Central memory CD8-positive, alpha-beta T cell (primary cell): ENCODE measurements at regions not wholly inside any gene's neighbourhood (a gene's known extent, or its start where the extent isn't known, plus 50 kb on each side); places are given as distances from the start of the nearest gene placed in this dataset.
"Not testable (repeated sequence)": the region's sequence is repeated elsewhere in the genome, so short reads cannot be mapped to it uniquely, and the experiment has no call there.

Experiments used
- ATAC-seq: fragments of 150-1000 bp; cut with Tn5 transposase; replicated peaks from 2 replicates; pipeline ENCODE4 v1.10.0; 2022; ENCODE audit warnings: mild to moderate bottlenecking, moderate FRiP score, moderate number of reproducible peaks; ENCODE audit not compliant: poor library complexity, severe bottlenecking; ENCODE audit errors: extremely low read depth
- DNase-seq, 2 donors: peaks; one replicate each; pipeline ENCODE4 v3.0.0; 2021; ENCODE audit warnings: low spot score in 2 of 2
- H3K27ac Mint-ChIP-seq: one replicate; pipeline ENCODE4 v1.8.0; 2022; ENCODE audit warnings: low read depth, mild to moderate bottlenecking, moderate library complexity, mixed read lengths
- H3K27me3 Mint-ChIP-seq: one replicate; pipeline ENCODE4 v1.8.0; 2022; ENCODE audit warnings: mixed read lengths
- H3K36me3 Mint-ChIP-seq: one replicate; pipeline ENCODE4 v1.8.0; 2022; ENCODE audit warnings: mild to moderate bottlenecking, moderate library complexity, mixed read lengths; ENCODE audit not compliant: insufficient read depth
- H3K4me1 Mint-ChIP-seq: one replicate; pipeline ENCODE4 v1.8.0; 2022; ENCODE audit warnings: mixed read lengths
- H3K4me3 Mint-ChIP-seq: one replicate; pipeline ENCODE4 v1.8.0; 2022; ENCODE audit warnings: mild to moderate bottlenecking, moderate library complexity, mixed read lengths
- H3K9me3 Mint-ChIP-seq: one replicate; pipeline ENCODE4 v1.8.0; 2022; ENCODE audit warnings: mixed read lengths

DNA sequence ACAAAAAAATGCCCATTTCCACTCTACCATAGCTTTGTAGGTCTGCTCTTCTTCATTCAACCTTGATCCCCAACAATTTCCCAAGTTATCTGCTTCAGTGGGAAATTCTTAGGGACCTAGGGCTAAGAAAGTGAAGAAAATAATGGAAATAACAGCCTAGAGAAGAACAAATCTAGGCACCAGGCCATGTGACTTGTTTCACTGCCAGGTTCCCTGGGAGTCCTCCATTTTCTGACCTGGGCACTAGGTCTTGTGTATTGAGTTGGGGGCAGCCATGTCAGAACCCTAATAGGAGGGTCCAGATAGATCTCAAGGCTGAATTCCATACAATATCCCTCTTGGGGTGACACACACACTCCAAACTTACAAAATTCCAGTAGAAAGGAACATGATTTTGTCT, 194.6 kb upstream of the STK26 start:
- Mint-ChIP-seq H3K36me3 (no peaks in the 10 kb centered on the region), H3K27me3 (no peaks in the 10 kb centered on the region), H3K4me3 (peak overlapping the region; percentile 23), H3K27ac (no peak overlapping the region), H3K9me3 (no peaks in the 10 kb centered on the region), H3K4me1 (no peaks in the 10 kb centered on the region)
- no peak for ATAC-seq
- no peak for DNase-seq

DNA sequence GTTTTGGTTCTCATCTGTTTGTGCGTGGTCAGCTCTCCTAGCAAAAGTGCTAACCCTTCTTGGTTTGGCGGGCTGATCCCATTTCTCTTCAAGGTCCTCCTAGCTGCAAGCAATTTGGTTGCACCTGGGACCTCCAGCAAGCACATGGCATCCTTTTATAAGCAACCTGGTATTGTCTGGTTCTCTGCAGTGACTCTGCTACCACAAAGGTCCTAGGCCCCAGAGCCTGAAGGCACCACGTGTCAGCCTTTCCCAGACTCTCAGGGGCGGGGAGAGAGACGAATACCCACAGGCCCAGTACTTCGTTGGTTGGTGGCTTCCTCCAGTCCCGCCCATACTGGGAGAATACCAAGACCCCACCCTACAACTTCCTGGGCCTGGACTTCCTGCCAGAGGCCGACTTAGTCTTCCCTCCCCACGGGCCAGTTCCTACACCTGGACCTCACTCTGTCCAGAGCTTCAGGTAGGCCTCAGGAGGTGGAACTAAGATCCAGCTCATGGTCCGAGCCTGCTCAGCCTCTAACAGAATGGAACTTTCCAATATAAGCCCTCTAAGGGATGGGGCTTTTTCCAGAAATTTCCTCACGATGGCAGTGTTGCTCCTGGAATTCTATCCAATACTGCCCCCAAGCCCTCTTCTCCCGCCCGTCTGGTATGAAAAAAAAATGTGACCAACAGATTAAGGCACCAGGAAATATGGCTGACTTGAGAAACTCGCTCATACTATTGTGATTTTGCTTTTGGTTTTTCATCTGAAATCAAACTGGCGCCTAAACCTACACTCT, 192.5 kb upstream of the STK26 start:
- H3K4me3 Mint-ChIP-seq, result no peak overlapping the region
- H3K36me3 Mint-ChIP-seq, result no peaks in the 10 kb centered on the region
- H3K4me1 Mint-ChIP-seq, result no peaks in the 10 kb centered on the region
- no peak for DNase-seq
- no peaks in the 10 kb centered on the region for H3K27me3 Mint-ChIP-seq
- no peak overlapping the region for H3K27ac Mint-ChIP-seq
- H3K9me3 Mint-ChIP-seq, result no peaks in the 10 kb centered on the region
- ATAC-seq, result no peak

DNA sequence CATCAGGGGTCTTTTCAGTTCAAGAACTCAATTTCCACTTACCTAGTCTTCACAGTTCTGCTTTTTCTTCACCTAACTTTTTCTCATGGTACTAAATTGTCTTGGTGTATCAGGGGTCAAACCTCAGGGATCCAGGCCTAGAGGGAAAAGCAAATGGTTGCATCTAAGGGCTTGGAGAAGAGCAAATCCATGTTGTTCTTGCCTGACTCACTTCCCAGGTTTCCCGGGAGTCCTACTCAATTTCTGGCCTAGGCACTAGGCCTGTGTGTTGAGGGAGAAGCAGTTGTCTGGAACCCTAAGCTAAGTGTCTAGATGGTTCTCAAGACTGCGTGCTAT, 191.9 kb upstream of the STK26 start:
- Mint-ChIP-seq H3K4me1 (no peaks in the 10 kb centered on the region), H3K4me3 (no peak overlapping the region)
- DNase-seq, result no peak

DNA sequence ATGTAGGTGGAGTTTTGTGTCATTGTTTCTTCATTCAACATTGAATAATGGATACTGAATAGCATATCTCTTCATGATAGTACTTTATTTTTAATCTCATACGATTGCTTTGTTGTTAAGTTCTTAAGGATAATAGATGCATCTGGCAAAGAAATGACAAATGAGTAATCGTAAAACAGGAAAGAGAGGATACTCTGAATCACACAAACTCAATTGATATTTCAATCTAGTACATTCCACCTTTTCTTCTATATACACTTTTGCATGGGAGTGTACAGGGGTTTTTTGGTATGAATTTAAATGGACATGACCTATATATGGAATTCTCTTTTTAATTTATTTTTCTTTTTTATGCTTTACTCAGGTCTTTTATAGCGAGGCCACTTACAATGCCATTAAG, 186.9 kb upstream of the STK26 start:
- Mint-ChIP-seq H3K4me3 (no peak overlapping the region), H3K27ac (no peak overlapping the region), H3K27me3 (no peaks in the 10 kb centered on the region), H3K36me3 (no peaks in the 10 kb centered on the region), H3K9me3 (no peaks in the 10 kb centered on the region), H3K4me1 (no peaks in the 10 kb centered on the region)
- ATAC-seq, result no peak
- no peak for DNase-seq

More for the DNA sequence above, 191.9 kb upstream of the STK26 start:
- Mint-ChIP-seq H3K9me3 (no peaks in the 10 kb centered on the region), H3K27ac (no peak overlapping the region), H3K36me3 (no peaks in the 10 kb centered on the region), H3K27me3 (no peaks in the 10 kb centered on the region)
- no peak for ATAC-seq

DNA sequence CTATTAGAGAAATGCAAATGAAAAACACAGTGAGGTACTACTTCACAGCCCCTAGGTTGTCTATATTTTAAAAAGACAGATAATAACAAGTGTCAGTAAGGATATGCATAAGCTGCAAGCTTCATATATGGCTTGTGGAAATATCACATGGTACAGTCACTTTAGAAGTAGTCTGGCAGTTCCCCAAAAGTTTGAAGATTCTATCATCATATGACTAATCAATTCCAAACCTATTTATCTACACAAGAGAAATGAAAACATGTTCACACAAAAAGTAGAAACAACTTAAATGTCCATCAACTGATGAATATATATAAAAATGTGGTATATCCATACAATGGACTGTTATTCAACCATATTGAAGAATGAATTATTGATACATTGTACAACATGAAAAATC, 185.8 kb upstream of the STK26 start:
- Mint-ChIP-seq H3K9me3 (no peaks in the 10 kb centered on the region), H3K36me3 (no peaks in the 10 kb centered on the region), H3K27ac (no peak overlapping the region), H3K27me3 (no peaks in the 10 kb centered on the region), H3K4me1 (no peaks in the 10 kb centered on the region), H3K4me3 (no peak overlapping the region)
- no peak for ATAC-seq
- DNase-seq, result no peak

DNA sequence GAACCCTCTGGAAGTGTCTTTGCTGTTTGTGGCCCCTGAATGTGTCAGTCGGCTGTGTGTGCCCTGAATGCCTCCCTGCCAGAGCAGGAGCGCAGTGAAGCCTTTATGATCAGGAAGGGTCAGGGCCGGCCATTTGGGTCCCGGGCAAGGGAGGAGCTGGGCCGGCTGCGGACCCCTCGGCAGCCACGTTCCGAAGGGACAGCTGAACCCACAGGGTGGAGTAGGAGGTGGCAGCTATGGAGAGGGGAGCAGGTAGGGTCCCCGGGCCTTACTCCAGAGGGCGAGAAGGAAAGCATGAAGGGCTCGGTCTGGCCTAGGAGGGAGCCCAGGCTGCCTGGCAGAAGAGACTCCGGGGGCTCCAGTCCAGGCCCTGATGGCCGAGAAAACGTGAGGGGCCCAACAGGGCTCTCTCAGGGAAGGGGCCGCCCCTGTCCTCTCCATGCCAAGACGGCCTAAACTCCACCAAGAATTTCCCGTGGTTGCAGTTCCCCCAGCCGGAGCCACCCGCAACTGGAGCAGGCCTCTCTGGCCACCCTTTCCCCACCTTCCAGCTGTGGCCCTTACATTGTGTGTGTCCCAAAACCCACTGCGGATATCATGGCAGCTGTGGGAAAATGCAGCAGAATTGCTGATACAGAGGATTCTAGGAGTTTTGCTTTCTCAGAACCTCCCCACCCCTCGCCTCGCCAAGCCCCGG, 182.2 kb upstream of the STK26 start:
- no peak for ATAC-seq
- H3K27ac Mint-ChIP-seq, result no peak overlapping the region
- no peak overlapping the region for H3K4me3 Mint-ChIP-seq
- H3K27me3 Mint-ChIP-seq, result no peaks in the 10 kb centered on the region
- H3K9me3 Mint-ChIP-seq, result no peaks in the 10 kb centered on the region
- H3K4me1 Mint-ChIP-seq, result no peaks in the 10 kb centered on the region
- peaks cover 2% of the 10 kb centered on the region for H3K36me3 Mint-ChIP-seq
- no peak for DNase-seq

DNA sequence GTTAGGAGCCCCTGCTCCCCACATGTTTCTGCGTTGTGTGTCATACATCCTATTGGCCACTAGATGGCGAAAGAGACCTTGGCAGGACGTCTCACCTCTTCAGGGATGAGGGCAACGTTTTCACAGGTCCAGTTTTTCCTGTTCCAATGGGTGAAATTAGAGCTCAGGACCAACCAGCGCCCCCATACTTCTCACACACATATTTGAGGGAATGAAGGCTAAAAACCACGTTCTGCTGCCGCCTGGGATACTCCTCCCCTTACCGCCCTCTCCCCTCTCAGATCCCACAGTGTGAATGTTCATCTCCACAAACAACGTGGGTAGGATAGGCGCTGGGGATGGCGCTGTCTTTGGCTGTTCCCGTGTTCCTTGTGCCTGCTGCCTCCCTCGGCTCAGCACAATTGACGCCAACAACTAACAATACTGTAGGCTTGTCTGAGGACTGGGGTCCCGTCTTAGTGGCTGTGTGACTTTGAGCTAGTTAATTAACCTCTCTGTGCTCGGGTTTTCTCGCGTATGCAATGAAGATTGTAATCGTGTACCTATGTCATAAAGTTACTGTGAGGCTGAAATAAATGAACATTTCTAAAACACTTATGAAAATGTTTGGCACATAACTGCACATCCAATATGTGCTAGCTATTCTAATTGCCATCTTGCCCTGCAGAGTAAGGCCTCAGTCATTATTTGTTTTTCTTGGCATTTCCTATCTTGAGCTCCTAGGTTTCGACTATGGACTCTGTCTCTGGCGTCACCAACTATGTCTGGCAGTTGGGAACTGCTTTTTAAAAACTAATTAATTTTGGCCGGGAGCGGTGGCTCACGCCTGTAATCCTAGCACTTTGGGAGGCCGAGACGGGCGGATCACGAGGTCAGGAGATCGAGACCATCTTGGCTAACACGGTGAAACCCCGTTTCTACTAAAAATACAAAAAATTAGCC, 181.3 kb upstream of the STK26 start:
- Mint-ChIP-seq H3K36me3 (peaks cover 2% of the 10 kb centered on the region), H3K4me3 (no peak overlapping the region), H3K27ac (no peak overlapping the region), H3K9me3 (no peaks in the 10 kb centered on the region), H3K4me1 (no peaks in the 10 kb centered on the region), H3K27me3 (no peaks in the 10 kb centered on the region)
- ATAC-seq, result no peak
- DNase-seq, result peak in 1 of 2 donors; percentile 22

DNA sequence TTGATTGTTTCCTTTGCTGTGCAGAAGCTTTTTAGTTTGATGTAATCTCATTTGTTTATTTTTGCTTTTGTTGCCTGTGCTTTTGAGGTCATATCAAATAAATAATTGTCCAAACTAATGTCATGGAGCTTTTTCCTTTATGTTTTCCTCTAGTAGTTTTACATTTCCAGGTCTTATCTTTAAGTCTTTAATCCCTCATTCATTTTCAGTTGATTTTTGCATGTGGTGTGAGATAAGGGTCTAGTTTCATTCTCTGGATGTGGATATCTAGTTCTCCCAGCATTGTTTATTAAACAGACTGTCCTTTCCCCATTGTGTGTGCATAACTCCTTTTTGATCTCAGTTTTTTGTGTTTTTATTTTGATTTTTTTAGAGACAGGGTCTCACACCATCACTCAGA, 179.1 kb upstream of the STK26 start:
- ATAC-seq, result no peak
- Mint-ChIP-seq H3K9me3 (no peaks in the 10 kb centered on the region), H3K4me3 (no peak overlapping the region), H3K4me1 (no peaks in the 10 kb centered on the region), H3K36me3 (peaks cover 2% of the 10 kb centered on the region), H3K27me3 (no peaks in the 10 kb centered on the region), H3K27ac (no peak overlapping the region)
- no peak for DNase-seq

DNA sequence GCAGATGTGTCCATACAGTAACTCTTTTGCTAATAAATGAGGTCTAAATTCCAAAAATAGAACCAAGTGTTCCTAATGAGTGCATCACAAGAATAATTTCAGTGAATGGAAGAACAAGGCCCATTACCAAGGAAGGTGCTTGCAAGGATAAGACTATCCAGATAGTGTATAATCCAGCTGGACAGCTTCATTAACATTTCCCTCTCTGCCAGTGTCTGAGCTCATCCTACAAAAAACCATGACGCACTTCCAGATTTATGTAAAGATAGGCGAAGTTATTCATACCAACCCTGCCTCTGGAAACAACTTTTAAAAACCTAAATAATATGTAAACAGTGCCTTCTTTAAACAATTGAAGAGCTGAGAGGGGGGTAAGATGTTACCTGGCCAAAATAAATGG, 177.9 kb upstream of the STK26 start:
- DNase-seq (no peak), ATAC-seq (no peak)
- peaks cover 2% of the 10 kb centered on the region for H3K36me3 Mint-ChIP-seq
- no peaks in the 10 kb centered on the region for H3K9me3 Mint-ChIP-seq
- no peaks in the 10 kb centered on the region for H3K27me3 Mint-ChIP-seq
- no peak overlapping the region for H3K4me3 Mint-ChIP-seq
- no peak overlapping the region for H3K27ac Mint-ChIP-seq
- H3K4me1 Mint-ChIP-seq, result no peaks in the 10 kb centered on the region

DNA sequence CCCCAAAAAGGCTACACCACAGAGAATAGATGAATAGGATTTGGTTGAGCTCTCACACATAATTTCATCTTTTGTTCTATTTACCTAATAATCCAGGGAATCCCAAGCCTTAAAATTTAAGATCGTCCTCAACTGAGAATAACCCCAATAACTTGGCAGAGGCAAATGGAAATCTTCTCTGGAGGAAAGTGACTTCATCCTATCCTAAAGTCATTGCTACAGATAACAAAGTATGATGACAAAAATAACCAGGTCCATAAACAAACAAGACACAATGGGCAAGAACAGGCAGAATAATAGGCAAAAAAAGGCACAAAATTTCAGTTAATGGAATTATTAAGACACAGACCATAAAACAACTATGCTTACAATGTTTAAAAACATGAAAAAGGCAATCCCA, 177.3 kb upstream of the STK26 start:
- Mint-ChIP-seq H3K36me3 (peaks cover 2% of the 10 kb centered on the region), H3K4me1 (no peaks in the 10 kb centered on the region), H3K27ac (no peak overlapping the region), H3K4me3 (no peak overlapping the region), H3K27me3 (no peaks in the 10 kb centered on the region), H3K9me3 (no peaks in the 10 kb centered on the region)
- DNase-seq (no peak), ATAC-seq (no peak)

DNA sequence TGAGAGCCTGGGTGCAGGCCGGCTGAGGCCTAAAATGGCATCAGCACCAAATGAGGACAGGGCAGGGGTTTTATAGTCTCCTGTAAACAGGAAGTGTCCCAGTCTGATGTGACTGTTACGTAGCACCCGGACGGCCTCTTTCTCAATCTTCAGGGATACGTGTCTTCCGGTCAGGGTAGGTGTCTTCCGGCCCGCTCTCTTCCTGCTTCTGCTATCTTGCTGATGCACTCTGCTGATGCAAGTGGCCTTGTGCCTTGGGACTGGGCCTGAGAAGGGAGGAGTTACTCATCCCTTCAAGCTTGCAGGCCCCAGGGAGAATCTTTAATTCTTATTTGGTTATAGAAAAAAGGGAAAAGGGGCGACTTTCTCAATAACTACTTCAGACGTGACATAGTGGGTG, 172.1 kb upstream of the STK26 start:
- H3K36me3 Mint-ChIP-seq, result not testable (repeated sequence)

DNA sequence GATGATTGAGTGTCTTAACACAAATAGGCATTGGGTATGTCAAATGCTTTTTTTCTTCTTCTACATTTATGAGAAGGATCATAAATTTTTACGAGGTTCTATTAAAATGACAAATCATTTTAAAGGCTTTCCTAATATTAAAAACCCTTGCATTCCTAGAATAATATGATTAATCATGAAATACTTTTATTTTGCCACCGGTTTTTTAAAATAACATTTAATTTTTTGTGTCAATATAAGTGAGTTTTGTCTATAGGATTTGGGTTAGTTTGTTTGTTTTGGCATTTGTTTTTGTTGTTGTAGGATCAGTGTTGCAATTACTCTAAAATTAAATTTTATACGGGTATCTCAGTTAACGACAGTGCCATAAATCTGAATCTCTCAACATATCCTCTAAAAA, 169.7 kb upstream of the STK26 start:
- ATAC-seq (no peak), DNase-seq (no peak)
- H3K36me3 Mint-ChIP-seq, result peaks cover 1% of the 10 kb centered on the region
- H3K27me3 Mint-ChIP-seq, result no peaks in the 10 kb centered on the region
- H3K27ac Mint-ChIP-seq, result no peak overlapping the region
- H3K4me3 Mint-ChIP-seq, result no peak overlapping the region
- no peaks in the 10 kb centered on the region for H3K9me3 Mint-ChIP-seq
- H3K4me1 Mint-ChIP-seq, result no peaks in the 10 kb centered on the region

More for the DNA sequence above, 172.1 kb upstream of the STK26 start:
- not testable (repeated sequence) for H3K9me3 Mint-ChIP-seq, DNase-seq, H3K27me3 Mint-ChIP-seq, H3K4me1 Mint-ChIP-seq, H3K4me3 Mint-ChIP-seq, ATAC-seq, H3K27ac Mint-ChIP-seq
